Smooth muscle cell (in vitro differentiated cells): ENCODE measurements at regions not wholly inside any gene's neighbourhood (a gene's known extent, or its start where the extent isn't known, plus 50 kb on each side); places are given as distances from the start of the nearest gene placed in this dataset.

Source experiments
- DNase-seq: peaks from one replicate; lab custom pipeline; 2025; ENCODE audit not compliant: unreplicated experiment; lab: John Stamatoyannopoulos, UW
- H2AFZ ChIP-seq: fragments of 200-600 bp; sonication (generic); 2 replicates; pipeline ENCODE4 v1.6.0; 2016; ENCODE audit warnings: antibody characterized with exemption, low read depth, mild to moderate bottlenecking
- H3F3A ChIP-seq: fragments of 200-600 bp; sonication (generic); 2 replicates; pipeline ENCODE4 v1.6.0; 2017; ENCODE audit warnings: antibody characterized with exemption, low read depth
- H3K27ac ChIP-seq: fragments of 200-600 bp; sonication (generic); 2 replicates; pipeline ENCODE4 v1.5.1; 2016; ENCODE audit warnings: low read depth, mild to moderate bottlenecking
- H3K27me3 ChIP-seq: fragments of 200-600 bp; sonication (generic); 2 replicates; pipeline ENCODE4 v1.6.1; 2016; ENCODE audit warnings: low read depth, mild to moderate bottlenecking
- H3K36me3 ChIP-seq: fragments of 200-600 bp; sonication (generic); 2 replicates; pipeline ENCODE4 v1.5.1; 2016; ENCODE audit warnings: low read depth
- H3K4me1 ChIP-seq: fragments of 200-600 bp; sonication (generic); 2 replicates; pipeline ENCODE4 v1.5.1; 2016; ENCODE audit warnings: low read depth
- H3K4me2 ChIP-seq: fragments of 200-600 bp; sonication (generic); 2 replicates; pipeline ENCODE4 v1.6.0; 2016; ENCODE audit warnings: mild to moderate bottlenecking
- H3K4me3 ChIP-seq: fragments of 200-600 bp; sonication (generic); 2 replicates; pipeline ENCODE4 v1.5.1; 2016; ENCODE audit warnings: mild to moderate bottlenecking
- H3K79me2 ChIP-seq: fragments of 200-600 bp; sonication (generic); 2 replicates; pipeline ENCODE4 v1.6.0; 2016; ENCODE audit warnings: low read depth, mild to moderate bottlenecking
- H3K9ac ChIP-seq: fragments of 200-600 bp; sonication (generic); 2 replicates; pipeline ENCODE4 v1.6.0; 2016; ENCODE audit warnings: low read depth
- H3K9me3 ChIP-seq: fragments of 200-600 bp; sonication (generic); replicated peaks from 2 replicates; pipeline ENCODE4 v1.5.1; 2016; ENCODE audit warnings: low read depth
- H4K20me1 ChIP-seq: fragments of 200-600 bp; sonication (generic); 2 replicates; pipeline ENCODE4 v1.6.0; 2016; ENCODE audit warnings: low read depth
- WGBS: methylation state at CpG from one replicate; pipeline ENCODE4 v1.1.7; 2016; ENCODE audit warnings: low lambda C conversion rate; 5-methylcytosine and 5-hydroxymethylcytosine counted together
- TF ChIP-seq, protein P1 (sequence below): fragments of 200-600 bp; sonication (generic); IDR thresholded peaks from 2 replicates; pipeline ENCODE4 v1.5.1; 2017; ENCODE audit warnings: borderline replicate concordance, mild to moderate bottlenecking, antibody characterized with exemption; ENCODE audit not compliant: insufficient read depth, poor library complexity, severe bottlenecking

DNA sequence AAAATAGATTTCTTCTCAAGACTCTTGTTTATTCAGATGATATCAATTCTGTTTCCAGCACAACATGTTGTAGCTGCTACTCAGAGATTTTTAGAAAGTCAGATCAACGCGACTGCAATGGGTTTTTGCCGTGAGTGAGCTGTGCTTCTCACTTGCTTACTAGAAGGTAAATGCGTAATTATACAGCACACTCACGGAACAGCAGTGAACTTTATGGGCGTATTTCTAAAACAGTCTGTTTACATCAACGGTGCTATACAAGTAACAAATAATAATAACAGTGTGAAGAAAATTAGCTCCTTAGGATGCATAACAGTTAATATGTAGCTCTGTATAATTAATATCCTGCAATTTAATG is 533.6 kb downstream of the RNF144A start:
- Histone ChIP-seq H2AFZ (no peak overlapping the region), H3K9me3 (no peaks in the 10 kb centered on the region), H3K79me2 (no peaks in the 10 kb centered on the region), H4K20me1 (no peaks in the 10 kb centered on the region), H3K4me3 (no peak overlapping the region), H3K4me1 (no peaks in the 10 kb centered on the region), H3K27ac (no peak overlapping the region), H3K9ac (no peak overlapping the region), H3K4me2 (no peak overlapping the region), H3F3A (no peaks in the 10 kb centered on the region), H3K36me3 (no peaks in the 10 kb centered on the region), H3K27me3 (no peaks in the 10 kb centered on the region)
- TF ChIP-seq, protein P1, sequence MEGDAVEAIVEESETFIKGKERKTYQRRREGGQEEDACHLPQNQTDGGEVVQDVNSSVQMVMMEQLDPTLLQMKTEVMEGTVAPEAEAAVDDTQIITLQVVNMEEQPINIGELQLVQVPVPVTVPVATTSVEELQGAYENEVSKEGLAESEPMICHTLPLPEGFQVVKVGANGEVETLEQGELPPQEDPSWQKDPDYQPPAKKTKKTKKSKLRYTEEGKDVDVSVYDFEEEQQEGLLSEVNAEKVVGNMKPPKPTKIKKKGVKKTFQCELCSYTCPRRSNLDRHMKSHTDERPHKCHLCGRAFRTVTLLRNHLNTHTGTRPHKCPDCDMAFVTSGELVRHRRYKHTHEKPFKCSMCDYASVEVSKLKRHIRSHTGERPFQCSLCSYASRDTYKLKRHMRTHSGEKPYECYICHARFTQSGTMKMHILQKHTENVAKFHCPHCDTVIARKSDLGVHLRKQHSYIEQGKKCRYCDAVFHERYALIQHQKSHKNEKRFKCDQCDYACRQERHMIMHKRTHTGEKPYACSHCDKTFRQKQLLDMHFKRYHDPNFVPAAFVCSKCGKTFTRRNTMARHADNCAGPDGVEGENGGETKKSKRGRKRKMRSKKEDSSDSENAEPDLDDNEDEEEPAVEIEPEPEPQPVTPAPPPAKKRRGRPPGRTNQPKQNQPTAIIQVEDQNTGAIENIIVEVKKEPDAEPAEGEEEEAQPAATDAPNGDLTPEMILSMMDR = no peak
- 97% methylated on average over 7 of the region's 7 CpGs for WGBS
- no peak for DNase-seq

GRCh38 chr2:7452110-7452876 is 535.1 kb downstream of the RNF144A start:
- Histone ChIP-seq H3F3A (no peaks in the 10 kb centered on the region), H3K27me3 (no peaks in the 10 kb centered on the region), H4K20me1 (no peaks in the 10 kb centered on the region), H3K4me1 (no peaks in the 10 kb centered on the region), H2AFZ (no peak overlapping the region), H3K9me3 (no peaks in the 10 kb centered on the region), H3K27ac (no peak overlapping the region), H3K4me2 (no peak overlapping the region), H3K4me3 (no peak overlapping the region), H3K79me2 (no peaks in the 10 kb centered on the region), H3K9ac (no peak overlapping the region), H3K36me3 (no peaks in the 10 kb centered on the region)
- DNase-seq = no peak
- WGBS = 49% methylated on average over 12 of the region's 12 CpGs
- TF ChIP-seq, protein P1 = no peak

DNA sequence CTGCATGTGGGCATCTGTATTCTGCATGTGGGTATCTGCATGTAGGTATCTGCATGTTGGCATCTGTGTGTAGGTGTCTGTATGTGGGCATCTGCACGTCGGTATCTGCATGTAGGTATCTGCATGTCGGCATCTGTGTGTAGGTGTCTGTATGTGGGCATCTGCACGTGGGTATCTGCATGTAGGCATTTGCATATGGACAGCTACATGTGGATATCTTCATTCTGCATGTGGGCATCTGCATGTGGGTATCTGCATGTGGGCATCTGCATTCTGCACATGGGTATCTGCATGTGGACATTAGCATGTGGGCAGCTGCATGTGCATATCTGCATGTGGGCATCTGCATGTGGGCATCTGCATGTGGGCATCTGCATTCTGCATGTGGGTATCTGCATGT is 537.4 kb downstream of the RNF144A start:
- Histone ChIP-seq H3K4me3 (no peak overlapping the region), H4K20me1 (no peaks in the 10 kb centered on the region), H3K27me3 (no peaks in the 10 kb centered on the region), H3K4me2 (no peak overlapping the region), H3K36me3 (no peaks in the 10 kb centered on the region), H3K79me2 (no peaks in the 10 kb centered on the region), H2AFZ (no peak overlapping the region), H3K27ac (no peak overlapping the region), H3F3A (no peaks in the 10 kb centered on the region), H3K4me1 (no peaks in the 10 kb centered on the region), H3K9me3 (no peaks in the 10 kb centered on the region), H3K9ac (no peak overlapping the region)
- 90% methylated on average over 4 of the region's 4 CpGs for WGBS
- TF ChIP-seq, protein P1 = no peak
- DNase-seq = no peak

DNA sequence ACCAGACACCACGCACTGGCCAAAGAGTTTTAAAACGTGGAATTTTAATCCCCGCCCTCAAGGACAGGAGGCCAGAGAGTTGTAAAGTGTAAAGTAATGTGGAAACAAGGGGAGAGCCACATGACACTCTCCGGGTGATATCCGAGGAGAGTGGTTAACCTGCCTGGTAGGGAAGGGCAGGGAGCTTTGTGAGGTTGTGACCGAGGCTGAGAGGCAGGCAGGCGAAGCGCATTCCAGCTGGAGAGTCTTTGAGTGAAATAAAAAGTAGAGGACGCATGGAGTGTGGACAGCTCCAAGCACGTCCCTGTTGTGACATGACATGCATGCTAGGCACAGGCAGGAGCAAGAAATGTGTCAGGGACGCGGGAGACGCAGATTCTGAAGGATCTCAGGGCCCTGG is 539.5 kb downstream of the RNF144A start:
- no peaks in the 10 kb centered on the region for H3F3A ChIP-seq
- no peaks in the 10 kb centered on the region for H3K79me2 ChIP-seq
- no peak for DNase-seq
- TF ChIP-seq, protein P1 = no peak
- no peak overlapping the region for H3K27ac ChIP-seq
- H3K4me1 ChIP-seq = no peaks in the 10 kb centered on the region
- no peak overlapping the region for H2AFZ ChIP-seq
- WGBS = 67% methylated on average over 13 of the region's 13 CpGs
- no peaks in the 10 kb centered on the region for H3K9me3 ChIP-seq
- H3K36me3 ChIP-seq = no peaks in the 10 kb centered on the region
- no peaks in the 10 kb centered on the region for H3K27me3 ChIP-seq
- no peak overlapping the region for H3K4me3 ChIP-seq
- H3K9ac ChIP-seq = no peak overlapping the region
- no peaks in the 10 kb centered on the region for H4K20me1 ChIP-seq
- no peak overlapping the region for H3K4me2 ChIP-seq
